Mucosa of descending colon (tissue), 3 donors: ENCODE measurements at regions not wholly inside any gene's neighbourhood (a gene's known extent, or its start where the extent isn't known, plus 50 kb on each side); places are given as distances from the start of the nearest gene placed in this dataset.

Experiments used
- ATAC-seq: fragments of 200-7000 bp; cut with Tn5 transposase; one replicate; pipeline ENCODE4 v1.9.1; 2020; ENCODE audit warnings: mild to moderate bottlenecking, moderate library complexity
- DNase-seq, 3 donors: peaks; one replicate each; pipeline ENCODE4 v3.0.0-alpha.2; 2020
- H3K36me3 ChIP-seq: fragments of 200-600 bp; one replicate; pipeline ENCODE4 v1.8.0; 2021; ENCODE audit warnings: low read depth, mild to moderate bottlenecking
- H3K4me1 ChIP-seq: fragments of 200-600 bp; one replicate; pipeline ENCODE4 v1.8.0; 2021; ENCODE audit warnings: low read depth, mild to moderate bottlenecking
- H3K4me3 ChIP-seq: fragments of 200-600 bp; one replicate; pipeline ENCODE4 v1.8.0; 2021; ENCODE audit warnings: mild to moderate bottlenecking
- H3K9me3 ChIP-seq: fragments of 200-600 bp; one replicate; pipeline ENCODE4 v1.8.0; 2021; ENCODE audit warnings: mild to moderate bottlenecking
- CTCF ChIP-seq: fragments of 200-600 bp; IDR thresholded peaks from one replicate; pipeline ENCODE4 v1.8.0; 2022; ENCODE audit warnings: antibody characterized with exemption, mild to moderate bottlenecking
- intact Hi-C, 2 donors: fragments of 100-400 bp; cut with DNase I in 1 of 2; cut with micrococcal nuclease in 1 of 2; formaldehyde crosslinking; loops; one replicate each; pipeline versions ENCODE4 v1.11.0 to v1.11.1; 2022; cut with DNase I, micrococcal nuclease
- donor health status: DM: no; HTN: no; CAD: no; lungs with moderate emphysema.
- donor health status: DM: no; HTN: no; CAD: no.
- donor health status: DM: no; HTN: yes; CAD: no.

- H3K9me3 ChIP-seq: no peaks in the 10 kb centered on the region
- no peak overlapping the region for H3K4me3 ChIP-seq
- TF ChIP-seq CTCF: no peak
- intact Hi-C loops: no loop called here
- ATAC-seq: no peak
- no peaks in the 10 kb centered on the region for H3K36me3 ChIP-seq
- H3K4me1 ChIP-seq: no peaks in the 10 kb centered on the region
- no peak for DNase-seq
Observed at GRCh38 chr20:4413314-4414049, 164.4 kb upstream of the ADRA1D start.

- no peak for TF ChIP-seq CTCF
- Histone ChIP-seq H3K36me3 (no peaks in the 10 kb centered on the region), H3K4me1 (no peaks in the 10 kb centered on the region), H3K4me3 (no peak overlapping the region), H3K9me3 (no peaks in the 10 kb centered on the region)
- intact Hi-C loops: no loop called here
- ATAC-seq (no peak), DNase-seq (no peak)
Observed at GRCh38 chr20:4412216-4412615, 163.1 kb upstream of the ADRA1D start.

GRCh38 chr20:4411744-4412143 is 162.7 kb upstream of the ADRA1D start:
- intact Hi-C loops: no loop called here
- H3K36me3 ChIP-seq: no peaks in the 10 kb centered on the region

GRCh38 chr20:4406627-4407026 is 157.5 kb upstream of the ADRA1D start:
- no peaks in the 10 kb centered on the region for H3K36me3 ChIP-seq
- DNase-seq (no peak), ATAC-seq (no peak)
- no peaks in the 10 kb centered on the region for H3K9me3 ChIP-seq
- no peak for TF ChIP-seq CTCF
- intact Hi-C loops: no loop called here
- no peak overlapping the region for H3K4me3 ChIP-seq
- no peaks in the 10 kb centered on the region for H3K4me1 ChIP-seq

More at GRCh38 chr20:4411744-4412143, 162.7 kb upstream of the ADRA1D start:
- no peak for TF ChIP-seq CTCF
- H3K4me3 ChIP-seq: no peak overlapping the region
- DNase-seq: no peak
- H3K4me1 ChIP-seq: no peaks in the 10 kb centered on the region
- H3K9me3 ChIP-seq: no peaks in the 10 kb centered on the region
- ATAC-seq: no peak

GRCh38 chr20:4401601-4402000 is 152.5 kb upstream of the ADRA1D start:
- ATAC-seq (no peak), DNase-seq (no peak)
- intact Hi-C loops: no loop called here
- Histone ChIP-seq H3K4me1 (no peaks in the 10 kb centered on the region), H3K9me3 (no peaks in the 10 kb centered on the region), H3K4me3 (no peak overlapping the region), H3K36me3 (no peaks in the 10 kb centered on the region)
- no peak for TF ChIP-seq CTCF

- no peak for TF ChIP-seq CTCF
- DNase-seq (no peak), ATAC-seq (no peak)
- Histone ChIP-seq H3K9me3 (no peaks in the 10 kb centered on the region), H3K4me3 (no peak overlapping the region), H3K36me3 (no peaks in the 10 kb centered on the region), H3K4me1 (no peaks in the 10 kb centered on the region)
- intact Hi-C loops: no loop called here
Observed at GRCh38 chr20:4384961-4385360, 135.9 kb upstream of the ADRA1D start.
